ENCODE measurements at regions not wholly inside any gene's neighbourhood (a gene's known extent, or its start where the extent isn't known, plus 50 kb on each side); places are given as distances from the start of the nearest gene placed in this dataset.

DNA sequence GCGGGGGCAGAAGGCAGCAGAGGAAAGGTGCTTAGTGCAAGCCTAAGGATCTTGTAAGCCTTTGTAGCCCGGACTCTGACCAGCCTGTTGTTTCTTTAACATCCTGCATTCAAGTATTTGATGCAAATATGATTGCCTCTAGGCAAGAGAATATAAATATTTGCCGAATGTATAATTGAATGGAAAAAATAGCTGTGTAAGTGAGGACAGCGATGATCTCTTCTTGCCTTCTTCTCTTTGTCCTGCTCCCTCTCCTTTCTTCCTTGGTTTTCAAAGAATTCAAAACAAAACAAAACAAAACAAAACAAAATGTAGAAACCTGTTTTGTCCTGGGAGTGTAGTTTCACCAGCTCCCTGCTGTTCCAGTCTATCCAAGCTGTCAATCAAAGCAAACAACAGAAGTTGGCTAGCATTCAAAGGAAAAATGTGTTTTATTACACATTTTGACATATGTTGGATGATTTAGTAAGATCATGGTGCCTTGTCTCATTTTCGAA, 74.9 kb upstream of the CPM start:
- no peaks in the 10 kb centered on the region for H3K36me3 ChIP-seq (ENCODE audit: control insufficient read depth in 2 of 2, insufficient read depth in 2 of 2, low read length in 1 of 2)
- no peaks in the 10 kb centered on the region for H3K27me3 ChIP-seq (ENCODE audit: control insufficient read depth in 2 of 2, insufficient read depth in 1 of 2, low read length in 1 of 2)
- H3K4me1 ChIP-seq (ENCODE audit: control insufficient read depth in 2 of 2, insufficient read depth in 2 of 2, low read length in 2 of 2): peaks cover 0 to 6% of the 10 kb centered on the region in 2 donors
- H3K4me3 ChIP-seq (ENCODE audit: low read length in 2 of 2): no peak overlapping the region
- H3K9me3 ChIP-seq (ENCODE audit: control insufficient read depth in 2 of 2, insufficient read depth in 1 of 2, low read length in 1 of 2): no peaks in the 10 kb centered on the region
- peak overlapping the region; percentile 74 to 80 for H3K27ac ChIP-seq (ENCODE audit: low read depth in 1 of 2, low read length in 1 of 2)
- no peak for DNase-seq (ENCODE audit: low read depth in 6 of 9, low spot score in 9 of 9)
- WGBS: 82% methylated on average over 5 of the region's 5 CpGs

DNA sequence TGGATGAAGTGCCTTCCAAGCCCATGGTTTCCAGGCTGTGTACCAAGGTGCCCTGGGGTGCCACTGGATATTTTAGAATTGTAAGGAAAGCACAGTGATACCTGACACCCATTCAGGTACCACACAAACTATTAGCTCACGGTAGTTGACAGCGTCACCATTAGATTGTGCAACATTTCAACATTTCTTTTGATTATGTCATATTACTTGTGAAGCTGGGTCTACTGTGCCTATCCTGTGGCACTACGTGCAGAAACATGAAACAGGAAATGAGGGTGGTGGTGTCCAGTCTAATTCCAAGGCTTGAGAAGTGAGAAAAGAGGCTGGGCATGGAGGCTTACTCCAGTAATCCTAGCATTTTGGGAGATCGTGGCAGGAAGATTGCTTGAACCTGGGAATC, 75.5 kb upstream of the CPM start:
- Histone ChIP-seq H3K9me3 (ENCODE audit: control insufficient read depth in 2 of 2, insufficient read depth in 1 of 2, low read length in 1 of 2) (no peaks in the 10 kb centered on the region), H3K27me3 (ENCODE audit: control insufficient read depth in 2 of 2, insufficient read depth in 1 of 2, low read length in 1 of 2) (no peaks in the 10 kb centered on the region), H3K27ac (ENCODE audit: low read depth in 1 of 2, low read length in 1 of 2) (peak overlapping the region; percentile 37 to 50), H3K36me3 (ENCODE audit: control insufficient read depth in 2 of 2, insufficient read depth in 2 of 2, low read length in 1 of 2) (no peaks in the 10 kb centered on the region), H3K4me3 (ENCODE audit: low read length in 2 of 2) (no peak overlapping the region), H3K4me1 (ENCODE audit: control insufficient read depth in 2 of 2, insufficient read depth in 2 of 2, low read length in 2 of 2) (peaks cover 0 to 6% of the 10 kb centered on the region in 2 donors)
- 85% methylated on average over 4 of the region's 4 CpGs for WGBS
- DNase-seq (ENCODE audit: low read depth in 6 of 9, low spot score in 9 of 9): no peak

DNA sequence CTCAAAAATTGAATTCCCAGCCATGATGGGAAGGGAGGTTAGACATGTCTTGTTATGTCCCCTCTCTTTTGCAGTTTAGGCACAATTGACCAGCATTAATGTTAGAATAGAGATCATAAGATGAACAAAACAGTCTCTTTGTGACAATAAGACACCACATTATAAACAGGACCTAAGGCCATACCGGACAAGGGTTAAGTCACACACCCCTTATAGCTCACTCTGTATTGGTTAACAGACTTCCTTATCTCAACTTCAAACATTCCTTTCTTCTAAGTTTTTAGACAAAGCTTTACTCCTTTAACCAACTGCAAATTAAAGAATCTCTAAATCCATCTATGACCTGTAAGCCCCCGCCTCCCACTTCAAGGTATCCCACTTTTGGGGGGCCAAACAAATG, 81.1 kb upstream of the CPM start:
- H3K9me3 ChIP-seq (ENCODE audit: control insufficient read depth in 2 of 2, insufficient read depth in 1 of 2, low read length in 1 of 2): no peaks in the 10 kb centered on the region
- 96% methylated on average over 2 of the region's 2 CpGs for WGBS

DNA sequence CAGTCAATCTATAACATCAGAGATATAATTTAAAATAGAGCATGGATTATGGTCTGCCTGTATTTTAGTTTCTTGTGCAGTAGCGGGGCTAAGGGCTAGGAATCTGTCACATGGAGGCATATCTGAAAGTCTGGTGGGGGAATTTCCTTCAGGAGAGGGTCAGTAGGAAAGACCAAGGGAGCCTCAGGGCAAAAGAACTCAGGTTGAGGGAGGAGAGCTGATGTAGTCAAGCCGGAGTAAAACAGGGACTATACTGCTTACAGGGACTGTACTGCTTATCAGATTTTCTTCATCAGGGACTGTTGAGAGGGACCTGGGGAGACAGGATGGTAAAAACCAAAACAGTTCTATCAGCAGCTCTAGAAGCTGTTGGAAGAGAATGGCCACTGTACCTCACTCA, 82.0 kb upstream of the CPM start:
- Histone ChIP-seq H3K4me3 (ENCODE audit: low read length in 2 of 2) (no peak overlapping the region), H3K4me1 (ENCODE audit: control insufficient read depth in 2 of 2, insufficient read depth in 2 of 2, low read length in 2 of 2) (no peaks in the 10 kb centered on the region), H3K27me3 (ENCODE audit: control insufficient read depth in 2 of 2, insufficient read depth in 1 of 2, low read length in 1 of 2) (no peaks in the 10 kb centered on the region), H3K9me3 (ENCODE audit: control insufficient read depth in 2 of 2, insufficient read depth in 1 of 2, low read length in 1 of 2) (no peaks in the 10 kb centered on the region), H3K27ac (ENCODE audit: low read depth in 1 of 2, low read length in 1 of 2) (no peak overlapping the region), H3K36me3 (ENCODE audit: control insufficient read depth in 2 of 2, insufficient read depth in 2 of 2, low read length in 1 of 2) (no peaks in the 10 kb centered on the region)
- 97% methylated on average over 2 of the region's 2 CpGs for WGBS
- no peak for DNase-seq (ENCODE audit: low read depth in 6 of 9, low spot score in 9 of 9)

More for the DNA sequence above, 81.1 kb upstream of the CPM start:
- no peak overlapping the region for H3K4me3 ChIP-seq (ENCODE audit: low read length in 2 of 2)
- no peaks in the 10 kb centered on the region for H3K27me3 ChIP-seq (ENCODE audit: control insufficient read depth in 2 of 2, insufficient read depth in 1 of 2, low read length in 1 of 2)
- no peaks in the 10 kb centered on the region for H3K36me3 ChIP-seq (ENCODE audit: control insufficient read depth in 2 of 2, insufficient read depth in 2 of 2, low read length in 1 of 2)
- H3K27ac ChIP-seq (ENCODE audit: low read depth in 1 of 2, low read length in 1 of 2): no peak overlapping the region
- no peaks in the 10 kb centered on the region for H3K4me1 ChIP-seq (ENCODE audit: control insufficient read depth in 2 of 2, insufficient read depth in 2 of 2, low read length in 2 of 2)
- DNase-seq (ENCODE audit: low read depth in 6 of 9, low spot score in 9 of 9): no peak

DNA sequence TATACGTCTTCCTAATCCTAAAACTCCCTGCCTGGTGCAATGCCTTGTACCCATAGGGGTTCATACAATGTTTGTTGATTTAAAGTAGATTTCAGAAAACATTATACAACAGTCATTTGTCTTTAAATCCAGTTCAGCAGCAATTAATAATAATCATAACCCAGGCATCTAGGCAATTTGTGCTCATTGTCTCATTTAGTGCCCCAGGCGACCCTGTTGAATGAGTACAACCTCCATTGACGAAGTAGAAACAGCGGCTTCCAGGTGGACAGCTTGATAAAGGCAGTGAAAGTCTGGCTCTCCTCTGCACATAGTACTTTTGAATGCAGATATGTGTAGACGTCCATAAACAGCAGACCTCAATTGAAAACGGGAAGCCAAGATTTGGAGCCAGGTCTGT, 82.9 kb upstream of the CPM start:
- no peak for DNase-seq (ENCODE audit: low read depth in 6 of 9, low spot score in 9 of 9)
- 72% methylated on average over 6 of the region's 6 CpGs for WGBS

DNA sequence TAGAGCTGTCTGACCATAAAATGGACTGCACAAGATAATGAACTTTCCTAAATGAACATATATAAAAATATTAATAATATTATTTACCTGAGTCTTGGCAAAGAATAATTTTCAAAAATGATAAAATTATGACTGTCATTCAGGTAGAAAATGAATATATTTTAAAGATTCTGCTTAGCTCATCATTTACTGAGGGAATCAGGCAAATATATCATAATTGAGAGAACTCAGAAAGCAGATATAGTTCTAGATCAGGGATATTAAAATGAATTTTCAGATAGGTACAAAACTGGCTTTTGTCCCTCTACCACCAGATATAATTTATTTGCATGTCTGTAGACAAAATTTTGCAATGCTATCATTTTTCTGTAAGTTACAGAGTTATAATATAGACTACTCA, 86.1 kb upstream of the CPM start:
- Histone ChIP-seq H3K36me3 (ENCODE audit: control insufficient read depth in 2 of 2, insufficient read depth in 2 of 2, low read length in 1 of 2) (no peaks in the 10 kb centered on the region), H3K4me3 (ENCODE audit: low read length in 2 of 2) (no peak overlapping the region), H3K27me3 (ENCODE audit: control insufficient read depth in 2 of 2, insufficient read depth in 1 of 2, low read length in 1 of 2) (no peaks in the 10 kb centered on the region), H3K4me1 (ENCODE audit: control insufficient read depth in 2 of 2, insufficient read depth in 2 of 2, low read length in 2 of 2) (no peaks in the 10 kb centered on the region), H3K9me3 (ENCODE audit: control insufficient read depth in 2 of 2, insufficient read depth in 1 of 2, low read length in 1 of 2) (no peaks in the 10 kb centered on the region), H3K27ac (ENCODE audit: low read depth in 1 of 2, low read length in 1 of 2) (no peak overlapping the region)
- DNase-seq (ENCODE audit: low read depth in 6 of 9, low spot score in 9 of 9): no peak

More for the DNA sequence above, 82.9 kb upstream of the CPM start:
- H3K27ac ChIP-seq (ENCODE audit: low read depth in 1 of 2, low read length in 1 of 2): no peak overlapping the region
- no peaks in the 10 kb centered on the region for H3K27me3 ChIP-seq (ENCODE audit: control insufficient read depth in 2 of 2, insufficient read depth in 1 of 2, low read length in 1 of 2)
- no peak overlapping the region for H3K4me3 ChIP-seq (ENCODE audit: low read length in 2 of 2)
- H3K36me3 ChIP-seq (ENCODE audit: control insufficient read depth in 2 of 2, insufficient read depth in 2 of 2, low read length in 1 of 2): no peaks in the 10 kb centered on the region
- no peaks in the 10 kb centered on the region for H3K4me1 ChIP-seq (ENCODE audit: control insufficient read depth in 2 of 2, insufficient read depth in 2 of 2, low read length in 2 of 2)
- H3K9me3 ChIP-seq (ENCODE audit: control insufficient read depth in 2 of 2, insufficient read depth in 1 of 2, low read length in 1 of 2): no peaks in the 10 kb centered on the region

DNA sequence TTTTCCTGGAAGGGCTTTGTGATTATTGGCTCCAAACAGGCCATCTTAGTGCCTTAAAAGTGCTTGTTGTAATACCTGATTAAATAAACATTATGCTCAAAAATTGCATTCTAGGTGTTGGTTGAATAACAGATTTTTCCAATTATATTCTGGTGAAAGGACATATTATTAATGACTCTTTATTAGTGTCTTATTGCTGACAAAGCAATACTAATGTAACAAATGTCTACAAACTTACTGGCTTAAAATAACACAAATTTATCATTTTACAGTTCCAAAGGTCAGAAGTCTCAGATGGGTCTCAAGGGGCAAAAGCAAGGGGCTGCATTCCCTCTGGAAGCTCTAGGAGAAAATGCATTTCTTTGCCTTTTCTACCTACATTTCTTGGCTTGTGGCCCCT, 86.9 kb upstream of the CPM start:
- H3K36me3 ChIP-seq (ENCODE audit: control insufficient read depth in 2 of 2, insufficient read depth in 2 of 2, low read length in 1 of 2): no peaks in the 10 kb centered on the region
- no peaks in the 10 kb centered on the region for H3K4me1 ChIP-seq (ENCODE audit: control insufficient read depth in 2 of 2, insufficient read depth in 2 of 2, low read length in 2 of 2)
- H3K27me3 ChIP-seq (ENCODE audit: control insufficient read depth in 2 of 2, insufficient read depth in 1 of 2, low read length in 1 of 2): no peaks in the 10 kb centered on the region
- no peak for DNase-seq (ENCODE audit: low read depth in 6 of 9, low spot score in 9 of 9)
- H3K9me3 ChIP-seq (ENCODE audit: control insufficient read depth in 2 of 2, insufficient read depth in 1 of 2, low read length in 1 of 2): no peaks in the 10 kb centered on the region
- no peak overlapping the region for H3K4me3 ChIP-seq (ENCODE audit: low read length in 2 of 2)
- H3K27ac ChIP-seq (ENCODE audit: low read depth in 1 of 2, low read length in 1 of 2): no peak overlapping the region

DNA sequence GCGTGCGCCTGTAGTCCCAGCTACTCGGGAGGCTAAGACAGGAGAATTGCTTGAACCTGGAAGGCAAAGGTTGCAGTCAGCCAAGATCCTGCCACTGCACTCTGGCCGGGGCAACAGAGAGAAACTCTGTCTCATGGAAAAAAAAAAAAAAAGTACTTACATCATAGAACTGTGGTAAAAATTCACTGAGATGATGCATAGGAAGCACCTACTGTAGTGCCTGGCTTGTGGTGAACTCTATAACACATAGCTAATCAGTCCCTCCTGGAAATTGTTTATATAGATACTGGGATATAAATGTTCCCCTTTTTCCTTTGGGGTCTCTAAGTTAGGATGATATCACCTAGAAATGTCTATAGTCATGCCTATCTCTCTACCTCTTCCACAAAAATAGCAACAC, 89.7 kb upstream of the CPM start:
- Histone ChIP-seq H3K9me3 (ENCODE audit: control insufficient read depth in 2 of 2, insufficient read depth in 1 of 2, low read length in 1 of 2) (no peaks in the 10 kb centered on the region), H3K27ac (ENCODE audit: low read depth in 1 of 2, low read length in 1 of 2) (no peak overlapping the region), H3K4me3 (ENCODE audit: low read length in 2 of 2) (no peak overlapping the region), H3K36me3 (ENCODE audit: control insufficient read depth in 2 of 2, insufficient read depth in 2 of 2, low read length in 1 of 2) (no peaks in the 10 kb centered on the region), H3K4me1 (ENCODE audit: control insufficient read depth in 2 of 2, insufficient read depth in 2 of 2, low read length in 2 of 2) (no peaks in the 10 kb centered on the region), H3K27me3 (ENCODE audit: control insufficient read depth in 2 of 2, insufficient read depth in 1 of 2, low read length in 1 of 2) (no peaks in the 10 kb centered on the region)
- DNase-seq (ENCODE audit: low read depth in 6 of 9, low spot score in 9 of 9): no peak
- 97% methylated on average over 4 of the region's 4 CpGs for WGBS

DNA sequence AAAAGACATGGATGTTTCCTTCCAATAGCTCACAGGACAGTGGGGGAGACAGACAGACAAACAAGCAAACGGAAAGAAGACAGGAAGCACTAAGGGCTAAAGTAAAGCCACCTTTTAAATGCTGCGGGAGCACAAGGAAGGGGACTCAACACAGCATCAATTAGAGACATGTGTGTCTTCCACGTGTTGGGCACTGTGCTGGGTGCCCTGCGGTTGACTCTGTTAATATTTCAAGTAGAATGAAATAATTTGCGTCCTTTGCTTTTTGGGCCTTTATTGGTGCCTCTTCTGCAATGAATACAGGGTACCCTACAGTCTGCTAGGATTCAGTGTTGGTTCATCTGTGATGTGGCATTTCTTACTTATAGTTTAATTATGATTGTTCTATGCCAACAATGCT, 90.9 kb upstream of the CPM start:
- Histone ChIP-seq H3K4me1 (ENCODE audit: control insufficient read depth in 2 of 2, insufficient read depth in 2 of 2, low read length in 2 of 2) (no peaks in the 10 kb centered on the region), H3K27ac (ENCODE audit: low read depth in 1 of 2, low read length in 1 of 2) (no peak overlapping the region), H3K36me3 (ENCODE audit: control insufficient read depth in 2 of 2, insufficient read depth in 2 of 2, low read length in 1 of 2) (no peaks in the 10 kb centered on the region), H3K4me3 (ENCODE audit: low read length in 2 of 2) (no peak overlapping the region), H3K9me3 (ENCODE audit: control insufficient read depth in 2 of 2, insufficient read depth in 1 of 2, low read length in 1 of 2) (no peaks in the 10 kb centered on the region), H3K27me3 (ENCODE audit: control insufficient read depth in 2 of 2, insufficient read depth in 1 of 2, low read length in 1 of 2) (no peaks in the 10 kb centered on the region)
- no peak for DNase-seq (ENCODE audit: low read depth in 6 of 9, low spot score in 9 of 9)
- 94% methylated on average over 5 of the region's 5 CpGs for WGBS

DNA sequence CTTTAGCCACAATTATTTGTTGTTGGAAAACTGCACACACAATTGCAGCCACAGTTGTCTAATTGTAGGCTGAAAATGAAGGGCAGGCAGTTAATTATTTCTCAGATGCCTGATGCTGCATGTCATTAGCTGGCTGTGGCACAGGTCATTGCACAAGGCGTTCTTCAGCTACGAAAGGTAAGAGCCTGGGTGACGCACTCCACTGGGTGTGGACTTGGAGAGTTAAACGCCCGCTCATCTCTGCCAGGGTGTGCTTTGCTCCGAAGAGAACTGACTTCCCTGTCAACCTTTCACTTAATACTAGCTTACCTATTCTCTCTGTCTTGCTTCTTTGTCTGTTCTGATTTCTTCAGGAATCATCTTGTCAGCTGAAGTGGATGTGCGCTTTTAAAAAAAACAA, 91.4 kb upstream of the CPM start:
- H3K27ac ChIP-seq (ENCODE audit: low read depth in 1 of 2, low read length in 1 of 2): no peak overlapping the region
- no peaks in the 10 kb centered on the region for H3K36me3 ChIP-seq (ENCODE audit: control insufficient read depth in 2 of 2, insufficient read depth in 2 of 2, low read length in 1 of 2)
- H3K4me1 ChIP-seq (ENCODE audit: control insufficient read depth in 2 of 2, insufficient read depth in 2 of 2, low read length in 2 of 2): no peaks in the 10 kb centered on the region
- H3K27me3 ChIP-seq (ENCODE audit: control insufficient read depth in 2 of 2, insufficient read depth in 1 of 2, low read length in 1 of 2): no peaks in the 10 kb centered on the region
- H3K4me3 ChIP-seq (ENCODE audit: low read length in 2 of 2): no peak overlapping the region
- DNase-seq (ENCODE audit: low read depth in 6 of 9, low spot score in 9 of 9): no peak
- no peaks in the 10 kb centered on the region for H3K9me3 ChIP-seq (ENCODE audit: control insufficient read depth in 2 of 2, insufficient read depth in 1 of 2, low read length in 1 of 2)
- 94% methylated on average over 7 of the region's 7 CpGs for WGBS
